Keratinocyte (primary cell): ENCODE measurements at regions not wholly inside any gene's neighbourhood (a gene's known extent, or its start where the extent isn't known, plus 50 kb on each side); places are given as distances from the start of the nearest gene placed in this dataset.

Experiments
- CTCF ChIP-seq, 3 experiments: IDR thresholded peaks in 1 of 3; conservative IDR thresholded peaks in 1 of 3; optimal IDR thresholded peaks in 1 of 3; 2 replicates in 2 of 3; 3 replicates in 1 of 3; pipeline versions ENCODE3 to v1.5.1; 2011; ENCODE audit warnings: low read length in 3 of 3, mild to moderate bottlenecking in 3 of 3, moderate library complexity in 2 of 3, control low read depth in 1 of 3, inconsistent platforms in 1 of 3; ENCODE audit not compliant: insufficient read depth in 2 of 3; ENCODE audit errors: extremely low read depth in 1 of 3
- EZH2 ChIP-seq: IDR thresholded peaks from one replicate; pipeline ENCODE4 v1.6.1; 2012; ENCODE audit warnings: inconsistent platforms, mild to moderate bottlenecking, low read length, moderate library complexity

- no peak for TF ChIP-seq CTCF (optimal IDR thresholded peaks at IDR 0.05 in 1 of 3, IDR thresholded peaks at IDR 0.05 in 1 of 3, conservative IDR thresholded peaks at IDR 0.05 in 1 of 3; ENCODE audit: extremely low read depth in 1 of 3, insufficient read depth in 2 of 3, low read length in 3 of 3)
- no peak for TF ChIP-seq EZH2
These were observed 104.2 kb downstream of the RAP2A start for GRCh38 chr13:97538203-97538602.
